T-helper 1 cell treated with Interleukin-12 subunit alpha and Interleukin-12 subunit beta and Interleukin-4 antibody, amounts not matched to agents 30 μg/mL and 1 μg/mL, for 36 hours (primary cell): ENCODE measurements at regions not wholly inside any gene's neighbourhood (a gene's known extent, or its start where the extent isn't known, plus 50 kb on each side); places are given as distances from the start of the nearest gene placed in this dataset.
"Not testable (repeated sequence)": the region's sequence is repeated elsewhere in the genome, so short reads cannot be mapped to it uniquely, and the experiment has no call there.

Experiments
- H3K27ac Mint-ChIP-seq: one replicate; pipeline ENCODE4 v1.8.0; 2021; ENCODE audit warnings: mild to moderate bottlenecking, mixed read lengths
- H3K27me3 Mint-ChIP-seq: one replicate; pipeline ENCODE4 v1.8.0; 2021; ENCODE audit warnings: low read depth, mixed read lengths
- H3K36me3 Mint-ChIP-seq: one replicate; pipeline ENCODE4 v1.8.0; 2021; ENCODE audit warnings: low read depth, mixed read lengths
- H3K4me1 Mint-ChIP-seq: one replicate; pipeline ENCODE4 v1.8.0; 2021; ENCODE audit warnings: low read depth, mixed read lengths
- H3K4me3 Mint-ChIP-seq: one replicate; pipeline ENCODE4 v1.8.0; 2021; ENCODE audit warnings: mild to moderate bottlenecking, moderate library complexity, mixed read lengths
- H3K9me3 Mint-ChIP-seq: one replicate; pipeline ENCODE4 v1.8.0; 2021; ENCODE audit warnings: mixed read lengths

DNA sequence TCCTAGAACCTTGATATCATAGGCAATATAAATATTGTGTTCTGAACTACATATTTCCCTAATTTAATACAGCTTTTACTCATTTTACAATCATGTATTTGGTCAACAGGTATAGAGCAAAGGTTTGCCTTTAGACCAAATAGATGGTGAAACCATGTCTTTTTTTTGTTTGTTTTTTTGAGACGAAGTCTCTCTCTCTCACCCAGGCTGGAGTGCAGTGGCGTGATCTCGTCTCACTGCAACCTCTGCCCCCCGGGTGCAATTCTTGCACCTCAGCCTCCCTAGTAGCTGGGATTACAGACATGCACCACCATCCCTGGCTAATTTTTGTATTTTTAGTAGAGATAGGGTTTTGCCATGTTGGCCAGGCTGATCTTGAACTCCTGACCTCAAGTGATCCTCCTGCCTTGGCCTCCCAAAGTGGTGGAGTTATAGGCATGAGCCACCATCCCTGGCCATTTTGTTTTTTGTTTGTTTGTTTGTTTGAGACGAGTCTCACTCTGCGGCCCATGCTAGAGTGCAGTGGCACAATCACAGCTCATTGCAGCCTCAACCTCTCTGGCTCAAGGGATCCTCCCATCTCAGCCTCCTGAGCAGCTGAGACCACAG lies 243.7 kb upstream of the FOXN3 start:
- not testable (repeated sequence) for H3K4me1 Mint-ChIP-seq, H3K36me3 Mint-ChIP-seq, H3K27ac Mint-ChIP-seq, H3K27me3 Mint-ChIP-seq, H3K4me3 Mint-ChIP-seq
- H3K9me3 Mint-ChIP-seq, result peaks cover 17% of the 10 kb centered on the region

DNA sequence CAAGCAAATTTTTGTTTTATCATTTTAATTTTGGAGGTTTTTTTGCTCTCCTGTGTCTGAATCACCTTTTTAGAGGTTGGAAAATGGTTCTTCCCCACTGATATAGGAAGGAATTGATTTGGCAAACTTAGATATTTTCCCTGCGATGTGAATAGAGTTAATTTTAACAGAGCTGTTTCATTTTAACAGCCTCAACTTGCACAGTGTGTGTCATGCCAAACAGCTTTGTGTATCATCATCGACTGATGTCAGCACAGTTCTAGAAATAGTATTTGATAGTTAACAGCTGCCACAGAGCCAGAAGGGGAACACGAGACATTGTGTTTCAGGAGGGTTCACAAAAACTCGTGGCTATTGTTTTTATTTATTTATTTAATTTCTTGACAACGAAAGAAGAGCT lies 243.1 kb upstream of the FOXN3 start:
- no peak overlapping the region for H3K27ac Mint-ChIP-seq
- peaks cover 4% of the 10 kb centered on the region for H3K27me3 Mint-ChIP-seq
- H3K9me3 Mint-ChIP-seq, result peaks cover 15% of the 10 kb centered on the region
- H3K4me3 Mint-ChIP-seq, result no peak overlapping the region
- no peaks in the 10 kb centered on the region for H3K4me1 Mint-ChIP-seq
- peaks cover 4% of the 10 kb centered on the region for H3K36me3 Mint-ChIP-seq

DNA sequence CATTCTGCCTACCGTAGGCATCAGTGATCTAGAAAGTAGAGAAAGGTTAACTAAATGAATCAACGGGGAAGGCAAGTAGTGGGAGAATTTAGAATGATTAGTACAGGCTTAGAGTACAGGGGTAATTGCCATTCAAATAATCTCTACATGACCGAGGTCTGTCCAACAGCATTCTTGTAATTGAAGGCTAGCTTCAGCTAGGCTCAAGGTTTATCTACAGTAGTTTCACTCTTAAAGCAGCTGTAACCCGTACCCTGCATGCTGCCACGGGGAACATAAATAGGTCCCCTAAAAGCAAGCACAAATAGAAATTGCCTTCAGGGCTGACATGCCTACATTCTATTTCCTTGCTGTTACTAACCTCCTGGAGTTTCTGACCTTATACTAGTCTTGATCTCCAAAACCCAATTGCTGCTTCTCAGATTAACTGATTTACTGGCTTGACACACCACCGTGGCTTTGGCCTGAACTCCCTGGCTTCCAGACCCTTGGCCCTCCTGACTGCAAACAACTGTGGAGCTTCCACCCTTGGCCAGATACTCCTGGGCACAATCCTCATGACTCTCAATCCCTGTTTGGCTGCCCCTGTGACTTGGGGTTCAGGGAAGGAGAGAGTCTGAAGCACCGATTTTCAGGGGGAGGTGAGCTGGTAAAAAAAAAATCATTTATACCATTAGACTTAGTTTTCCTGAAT lies 242.1 kb upstream of the FOXN3 start:
- peak overlapping the region; percentile 36 for H3K27ac Mint-ChIP-seq
- peaks cover 4% of the 10 kb centered on the region for H3K27me3 Mint-ChIP-seq
- H3K4me3 Mint-ChIP-seq, result no peak overlapping the region
- peaks cover 1% of the 10 kb centered on the region for H3K36me3 Mint-ChIP-seq
- H3K4me1 Mint-ChIP-seq, result no peaks in the 10 kb centered on the region
- H3K9me3 Mint-ChIP-seq, result peaks cover 9% of the 10 kb centered on the region

DNA sequence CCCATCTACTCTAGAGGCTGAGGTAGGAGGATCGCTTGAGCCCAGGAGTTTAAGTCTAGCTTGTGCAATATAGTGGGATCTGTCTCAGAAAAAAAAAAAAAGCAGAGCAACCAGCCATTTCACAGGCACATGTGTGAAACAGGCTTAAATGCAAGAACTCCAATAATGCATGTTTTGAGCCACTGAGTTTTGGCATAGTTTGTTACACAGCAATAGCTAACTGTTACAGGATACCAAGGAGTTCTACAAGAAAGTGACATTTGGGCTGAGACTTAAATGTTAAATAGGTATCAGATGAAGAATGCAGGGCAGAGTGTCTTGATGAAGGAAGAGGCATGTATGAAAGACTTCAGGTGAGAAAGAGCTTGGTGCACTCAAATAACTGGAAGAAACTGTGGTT lies 240.0 kb upstream of the FOXN3 start:
- no peak overlapping the region for H3K27ac Mint-ChIP-seq
- no peaks in the 10 kb centered on the region for H3K27me3 Mint-ChIP-seq
- H3K4me1 Mint-ChIP-seq, result no peaks in the 10 kb centered on the region
- peaks cover 1% of the 10 kb centered on the region for H3K36me3 Mint-ChIP-seq
- H3K9me3 Mint-ChIP-seq, result peaks cover 12% of the 10 kb centered on the region
- H3K4me3 Mint-ChIP-seq, result no peak overlapping the region

DNA sequence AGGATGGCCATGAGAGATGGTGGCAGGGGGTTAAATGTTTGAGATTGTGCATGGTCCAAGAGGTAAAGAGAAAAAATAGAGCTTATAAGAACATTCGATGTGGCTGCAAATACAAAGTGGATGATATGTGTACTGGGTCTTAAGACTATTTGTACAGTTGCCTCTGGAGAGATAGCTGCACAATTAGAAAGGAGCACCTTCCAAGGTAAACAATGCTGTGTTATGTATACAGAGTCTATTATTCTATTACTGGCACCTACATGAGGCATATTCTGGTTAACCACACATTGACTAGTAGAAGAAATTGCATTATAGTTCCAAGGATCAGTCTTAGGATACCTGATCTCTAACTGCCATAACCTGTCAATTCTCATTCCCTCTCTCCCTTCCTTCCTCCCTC lies 238.0 kb upstream of the FOXN3 start:
- H3K27me3 Mint-ChIP-seq, result no peaks in the 10 kb centered on the region

DNA sequence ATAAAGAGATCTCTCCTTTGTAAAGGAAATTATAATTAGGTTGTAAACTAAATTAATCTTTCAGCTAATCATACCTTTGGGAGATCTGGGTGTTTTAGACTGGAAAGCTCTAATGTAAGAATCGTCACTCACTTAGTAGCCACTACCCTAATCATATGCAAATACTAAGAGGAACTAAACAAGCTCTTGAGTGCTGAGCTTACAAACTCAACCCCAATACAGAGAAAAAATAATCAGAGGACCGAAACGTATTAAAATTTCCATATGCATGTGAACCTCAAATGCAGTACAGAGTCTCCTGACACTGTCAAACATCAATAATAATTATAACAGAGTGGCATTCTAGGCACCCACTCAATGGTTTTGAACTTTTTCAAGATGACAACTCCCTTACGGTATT lies 235.3 kb upstream of the FOXN3 start:
- H3K27me3 Mint-ChIP-seq, result no peaks in the 10 kb centered on the region
- H3K36me3 Mint-ChIP-seq, result peaks cover 1% of the 10 kb centered on the region
- no peak overlapping the region for H3K4me3 Mint-ChIP-seq
- no peaks in the 10 kb centered on the region for H3K4me1 Mint-ChIP-seq
- H3K27ac Mint-ChIP-seq, result no peak overlapping the region
- H3K9me3 Mint-ChIP-seq, result peaks cover 12% of the 10 kb centered on the region

More for the DNA sequence above, 238.0 kb upstream of the FOXN3 start:
- H3K27ac Mint-ChIP-seq, result no peak overlapping the region
- H3K9me3 Mint-ChIP-seq, result peaks cover 12% of the 10 kb centered on the region
- no peaks in the 10 kb centered on the region for H3K4me1 Mint-ChIP-seq
- H3K36me3 Mint-ChIP-seq, result peaks cover 1% of the 10 kb centered on the region
- H3K4me3 Mint-ChIP-seq, result no peak overlapping the region

DNA sequence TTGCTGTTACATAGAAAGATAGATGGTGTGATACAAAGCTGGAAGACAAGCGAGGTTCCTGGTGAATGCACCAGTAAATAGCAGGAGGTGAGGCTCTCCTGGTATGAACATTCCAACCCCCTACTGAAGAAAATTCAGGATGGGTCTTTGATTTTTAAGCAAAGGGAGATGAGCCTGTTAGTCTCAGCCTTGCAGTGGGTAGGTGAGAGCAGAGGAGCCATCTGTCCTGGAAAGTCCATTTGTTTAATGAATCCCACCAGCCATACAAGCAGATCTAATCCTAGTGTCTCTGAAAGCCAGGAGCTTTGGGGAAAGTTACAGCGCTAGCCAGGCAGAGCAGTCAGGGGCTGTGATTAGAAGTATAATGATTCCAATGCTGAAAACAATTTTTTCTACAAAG lies 234.8 kb upstream of the FOXN3 start:
- Mint-ChIP-seq H3K27ac (no peak overlapping the region), H3K27me3 (no peaks in the 10 kb centered on the region), H3K36me3 (peaks cover 1% of the 10 kb centered on the region), H3K4me3 (no peak overlapping the region), H3K4me1 (no peaks in the 10 kb centered on the region), H3K9me3 (peaks cover 7% of the 10 kb centered on the region)

DNA sequence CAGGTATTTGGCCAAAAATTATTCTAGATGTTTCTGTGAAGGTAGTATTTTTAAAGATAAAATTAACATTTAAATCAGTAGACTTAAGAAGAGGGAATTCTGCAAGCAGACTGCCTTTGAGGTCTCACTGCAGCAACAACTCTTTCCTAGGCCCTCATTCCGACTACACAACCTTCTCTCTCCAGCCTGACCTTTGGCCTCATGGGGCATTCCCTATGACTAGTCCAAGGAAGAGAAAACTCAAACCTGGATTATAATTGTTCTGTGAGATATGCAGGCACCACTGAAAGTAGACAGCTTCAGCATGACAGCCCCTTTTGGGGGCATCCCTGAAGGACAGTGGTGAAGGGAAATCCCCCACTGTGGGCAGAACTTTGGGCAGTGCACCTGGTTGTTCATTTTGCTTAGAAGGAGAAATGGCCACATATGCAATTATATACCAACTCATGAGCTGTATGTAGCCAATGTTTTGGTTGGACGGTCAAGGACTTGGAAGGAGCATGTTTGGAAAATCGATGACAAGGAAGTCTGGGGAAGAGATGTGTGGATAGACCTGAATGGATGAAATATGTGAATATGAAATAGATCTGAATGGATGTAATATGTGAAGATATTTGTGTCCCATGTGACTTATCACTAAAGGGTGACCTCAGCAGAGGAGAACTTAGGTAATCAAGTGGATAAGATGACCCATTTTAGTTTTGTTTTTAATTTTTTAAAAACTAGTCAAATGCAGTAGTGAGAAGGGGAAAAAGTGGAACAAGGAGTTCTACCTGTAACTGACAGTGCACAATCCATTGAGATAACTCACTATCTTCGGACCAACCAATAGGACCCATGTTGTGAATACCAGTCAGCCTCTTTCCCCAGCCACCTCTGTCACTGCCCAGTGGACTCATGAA lies 233.3 kb upstream of the FOXN3 start:
- Mint-ChIP-seq H3K4me3 (no peak overlapping the region), H3K27me3 (no peaks in the 10 kb centered on the region), H3K9me3 (peaks cover 7% of the 10 kb centered on the region), H3K27ac (no peak overlapping the region), H3K4me1 (peaks cover 2% of the 10 kb centered on the region), H3K36me3 (peaks cover 1% of the 10 kb centered on the region)

DNA sequence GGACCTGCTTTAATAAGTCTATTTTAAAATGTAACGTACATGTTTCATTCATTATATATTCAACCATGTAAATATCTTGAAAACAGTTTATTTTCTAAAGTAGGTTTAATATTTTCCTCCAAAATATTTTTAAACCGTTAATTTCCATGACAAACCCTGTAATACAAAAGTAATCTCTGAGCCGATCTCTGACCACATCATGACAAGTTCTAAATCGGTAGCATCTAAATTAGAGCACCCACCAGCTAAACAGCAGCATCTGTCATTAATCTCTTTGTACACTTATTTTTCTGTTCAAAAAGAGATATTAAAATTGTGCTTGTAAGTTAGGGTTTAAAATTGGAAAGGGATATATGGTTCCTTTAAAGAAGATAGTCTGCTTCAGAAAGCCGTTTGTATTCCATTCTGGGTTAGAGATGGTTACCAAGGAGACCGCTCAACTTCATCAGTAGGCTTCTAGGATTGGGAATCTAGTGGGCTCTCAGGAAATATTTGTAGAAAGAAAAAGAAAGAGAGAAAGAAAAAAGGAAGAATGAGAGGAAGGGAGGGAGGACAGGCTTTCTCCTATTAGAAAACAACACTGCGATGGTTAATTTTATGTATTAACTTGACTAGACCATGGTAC lies 232.5 kb upstream of the FOXN3 start:
- Mint-ChIP-seq H3K9me3 (peaks cover 7% of the 10 kb centered on the region), H3K27ac (no peak overlapping the region), H3K27me3 (no peaks in the 10 kb centered on the region), H3K4me1 (peaks cover 2% of the 10 kb centered on the region), H3K4me3 (no peak overlapping the region), H3K36me3 (peaks cover 1% of the 10 kb centered on the region)

DNA sequence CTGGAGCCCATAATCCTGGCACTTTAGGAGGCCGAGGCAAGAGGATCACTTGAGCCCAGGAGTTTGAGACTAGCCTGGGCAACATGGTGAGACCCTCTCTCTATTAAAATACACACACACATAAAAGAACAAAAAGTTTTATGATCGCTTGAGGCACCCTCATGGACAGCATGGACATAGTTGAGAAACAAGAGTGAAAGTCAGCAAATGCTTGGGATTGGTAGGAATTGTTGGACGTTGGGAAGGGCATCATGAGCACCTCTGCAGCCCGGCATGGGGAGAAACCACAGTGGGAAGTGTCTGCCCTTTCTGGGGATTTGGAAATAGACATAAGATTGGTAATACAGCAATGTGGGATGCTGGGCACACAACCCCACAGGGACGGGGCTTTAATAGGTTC lies 231.9 kb upstream of the FOXN3 start:
- peaks cover 10% of the 10 kb centered on the region for H3K9me3 Mint-ChIP-seq
- H3K36me3 Mint-ChIP-seq, result peaks cover 3% of the 10 kb centered on the region
- H3K4me3 Mint-ChIP-seq, result no peak overlapping the region
- no peaks in the 10 kb centered on the region for H3K27me3 Mint-ChIP-seq
- no peak overlapping the region for H3K27ac Mint-ChIP-seq
- peaks cover 4% of the 10 kb centered on the region for H3K4me1 Mint-ChIP-seq

DNA sequence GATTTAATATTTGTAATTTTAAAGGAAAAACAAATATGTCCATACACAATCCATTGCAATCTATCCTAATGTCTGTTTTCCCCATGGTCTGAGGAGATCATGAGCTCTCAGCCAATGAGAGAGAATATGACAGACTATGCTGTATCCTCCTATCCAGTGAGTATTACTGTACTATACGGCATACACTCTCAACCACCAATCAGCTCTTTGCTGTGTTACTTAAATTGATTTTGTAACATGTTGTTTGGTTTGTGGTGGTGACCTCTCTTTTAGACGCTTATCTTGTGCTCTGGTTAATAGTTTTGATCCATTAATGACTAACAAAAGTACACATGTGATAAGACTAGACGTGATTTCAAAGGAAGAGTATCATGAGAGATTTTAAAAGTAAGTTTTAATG lies 231.5 kb upstream of the FOXN3 start:
- Mint-ChIP-seq H3K27ac (no peak overlapping the region), H3K27me3 (no peaks in the 10 kb centered on the region), H3K36me3 (peaks cover 3% of the 10 kb centered on the region), H3K4me3 (no peak overlapping the region), H3K9me3 (peaks cover 8% of the 10 kb centered on the region), H3K4me1 (peaks cover 5% of the 10 kb centered on the region)

DNA sequence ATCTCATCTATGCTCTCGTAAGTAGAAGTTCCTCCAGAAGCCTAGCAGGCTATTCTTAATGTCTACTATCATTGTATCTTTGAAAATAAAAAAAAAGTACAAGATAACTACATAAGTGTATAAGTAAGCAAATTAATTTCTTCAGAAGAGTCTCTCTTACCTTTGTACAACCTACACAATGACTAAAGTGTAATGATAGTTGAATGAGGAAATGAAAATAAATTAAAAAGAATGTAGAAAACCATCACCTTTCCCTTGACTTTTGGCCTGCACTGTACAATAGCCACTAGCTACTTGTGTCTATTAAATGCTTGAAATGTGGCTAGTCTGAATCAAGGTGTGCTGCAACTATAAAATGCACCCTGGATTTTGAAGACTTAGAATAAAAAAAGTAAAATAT lies 229.9 kb upstream of the FOXN3 start:
- Mint-ChIP-seq H3K4me1 (peaks cover 16% of the 10 kb centered on the region), H3K27ac (no peak overlapping the region), H3K4me3 (no peak overlapping the region), H3K9me3 (peaks cover 14% of the 10 kb centered on the region), H3K36me3 (peaks cover 4% of the 10 kb centered on the region), H3K27me3 (no peaks in the 10 kb centered on the region)

DNA sequence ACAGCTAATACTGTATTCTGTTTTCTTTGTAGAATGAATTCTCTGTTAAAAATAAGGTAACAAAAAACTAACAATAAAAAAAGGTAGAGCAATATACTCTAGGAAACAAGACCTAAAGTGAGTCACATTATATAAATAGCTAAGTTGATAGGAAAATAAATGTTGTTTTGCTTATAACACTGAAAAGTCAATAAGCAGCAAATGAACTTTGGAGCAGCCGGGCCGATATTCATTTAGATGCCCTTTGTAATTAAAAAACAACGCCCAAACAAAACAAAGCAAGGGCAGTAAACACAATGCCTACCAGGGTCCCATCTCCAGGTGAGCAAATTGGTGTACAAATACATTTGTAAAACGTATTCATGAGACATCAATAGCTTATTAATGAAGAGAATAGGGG lies 227.6 kb upstream of the FOXN3 start:
- H3K36me3 Mint-ChIP-seq, result peaks cover 12% of the 10 kb centered on the region
- peaks cover 36% of the 10 kb centered on the region for H3K4me1 Mint-ChIP-seq
- H3K27me3 Mint-ChIP-seq, result no peaks in the 10 kb centered on the region
- H3K9me3 Mint-ChIP-seq, result peaks cover 20% of the 10 kb centered on the region
- H3K4me3 Mint-ChIP-seq, result no peak overlapping the region
- H3K27ac Mint-ChIP-seq, result no peak overlapping the region

DNA sequence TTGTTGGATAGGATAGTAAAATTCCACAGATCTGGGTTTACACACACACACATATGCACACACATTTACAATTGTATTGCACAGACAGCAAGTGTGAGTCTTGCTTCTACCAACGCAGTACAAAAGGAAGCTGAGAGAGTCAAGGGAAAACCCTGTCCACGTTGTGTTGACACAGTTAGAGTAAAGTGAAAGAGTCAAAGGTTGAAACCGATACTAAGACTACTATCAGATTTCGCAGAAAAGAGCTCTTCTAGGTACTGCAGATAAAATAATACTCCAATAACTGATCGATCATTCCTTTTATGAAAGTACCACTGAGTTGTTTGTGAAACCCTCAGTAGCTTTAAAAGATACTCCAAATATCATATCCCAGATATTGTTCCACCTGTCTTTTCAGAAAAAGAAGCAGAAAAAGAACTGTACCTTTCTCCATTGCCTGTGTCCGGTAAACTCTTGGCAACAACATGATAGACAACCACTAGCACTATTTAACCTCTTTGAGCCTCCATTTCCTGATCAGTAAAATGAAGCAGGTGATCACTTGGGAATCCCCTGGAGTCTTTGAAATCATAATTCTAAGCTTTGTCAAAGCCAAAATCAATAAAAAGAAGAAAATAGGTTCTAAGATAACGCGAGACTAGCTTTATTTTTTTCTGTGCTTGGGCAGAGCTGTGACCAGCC lies 224.6 kb upstream of the FOXN3 start:
- H3K4me1 Mint-ChIP-seq, result peaks cover 54% of the 10 kb centered on the region
- H3K27ac Mint-ChIP-seq, result peak overlapping the region; percentile 96
- H3K4me3 Mint-ChIP-seq, result peak overlapping the region; percentile 61

More for the DNA sequence above, 224.6 kb upstream of the FOXN3 start:
- peaks cover 26% of the 10 kb centered on the region for H3K9me3 Mint-ChIP-seq
- H3K36me3 Mint-ChIP-seq, result peaks cover 14% of the 10 kb centered on the region
- no peaks in the 10 kb centered on the region for H3K27me3 Mint-ChIP-seq
